SK-N-SH (cell line): ENCODE measurements at regions not wholly inside any gene's neighbourhood (a gene's known extent, or its start where the extent isn't known, plus 50 kb on each side); places are given as distances from the start of the nearest gene placed in this dataset.

Experiments used
- CTCF ChIA-PET: fragments of 300-600, 350-600 bp; formaldehyde crosslinking; extraction: SDS; loops from one replicate; lab custom pipeline; 2021; lab: Yijun Ruan, JAX
- POLR2A ChIA-PET: fragments of 350-600 bp; sonication (Branson Sonifier 250); formaldehyde crosslinking; extraction: SDS; loops from one replicate; lab custom pipeline; 2020; ENCODE audit warnings: antibody characterized with exemption, inconsistent platforms; lab: Yijun Ruan, JAX
- DNase-seq: peaks from one replicate; pipeline ENCODE4 v3.0.0; 2012
- H2AFZ ChIP-seq: fragments of 200-600 bp; sonication (generic); 2 replicates; pipeline ENCODE4 v1.8.1; 2016; ENCODE audit warnings: antibody characterized with exemption, mild to moderate bottlenecking, low read depth
- H3F3A ChIP-seq: fragments of 200-600 bp; sonication (generic); replicated peaks from 2 replicates; pipeline ENCODE3; 2016; ENCODE audit warnings: antibody characterized with exemption, mild to moderate bottlenecking; ENCODE audit not compliant: insufficient read depth
- H3K27ac ChIP-seq, 2 experiments: fragments of 200-500 bp in 1 of 2; fragments of 200-600 bp in 1 of 2; sonication (Bioruptor generic) in 1 of 2; sonication (generic), shearing (Covaris generic) in 1 of 2; 2 replicates each; pipeline versions ENCODE4 v1.5.1 to v1.6.1; 2014 to 2016; ENCODE audit warnings: low read depth in 2 of 2, inconsistent platforms in 1 of 2, low read length in 1 of 2, mild to moderate bottlenecking in 1 of 2, mixed read lengths in 1 of 2
- H3K27me3 ChIP-seq: fragments of 200-600 bp; sonication (generic), shearing (Covaris generic); 2 replicates; pipeline ENCODE4 v1.6.1; 2016; ENCODE audit warnings: mixed run types; ENCODE audit not compliant: insufficient read depth
- H3K36me3 ChIP-seq, 2 experiments: fragments of 200-500 bp in 1 of 2; fragments of 200-600 bp in 1 of 2; sonication (Bioruptor generic) in 1 of 2; sonication (generic) in 1 of 2; replicated peaks in 1 of 2; 2 replicates each; pipeline versions ENCODE3 to v1.5.1; 2014 to 2016; ENCODE audit warnings: low read length in 1 of 2, mild to moderate bottlenecking in 1 of 2; ENCODE audit not compliant: insufficient read depth in 2 of 2, control insufficient read depth in 1 of 2
- H3K4me1 ChIP-seq, 2 experiments: fragments of 200-500 bp in 1 of 2; fragments of 200-600 bp in 1 of 2; sonication (Bioruptor generic) in 1 of 2; sonication (generic), shearing (Covaris generic) in 1 of 2; 2 replicates each; pipeline versions ENCODE4 v1.5.1 to v1.6.1; 2014 to 2016; ENCODE audit warnings: low read depth in 1 of 2, low read length in 1 of 2, mixed run types in 1 of 2; ENCODE audit not compliant: insufficient read depth in 2 of 2, control insufficient read depth in 1 of 2
- H3K4me2 ChIP-seq: fragments of 200-600 bp; sonication (generic), shearing (Covaris generic); 2 replicates; pipeline ENCODE4 v1.6.1; 2017; ENCODE audit warnings: mixed run types
- H3K4me3 ChIP-seq, 2 experiments: fragments of 200-500 bp in 1 of 2; fragments of 200-600 bp in 1 of 2; sonication (Bioruptor generic) in 1 of 2; sonication (generic), shearing (Covaris generic) in 1 of 2; 2 replicates each; pipeline versions ENCODE4 v1.5.1 to v1.8.1; 2014 to 2016; ENCODE audit warnings: low read depth in 2 of 2, inconsistent platforms in 1 of 2, low read length in 1 of 2, mild to moderate bottlenecking in 1 of 2, mixed read lengths in 1 of 2, moderate library complexity in 1 of 2
- H3K79me2 ChIP-seq: fragments of 200-600 bp; sonication (generic); 2 replicates; pipeline ENCODE4 v1.8.1; 2017; ENCODE audit warnings: mild to moderate bottlenecking; ENCODE audit not compliant: insufficient read depth
- H3K9ac ChIP-seq: fragments of 200-600 bp; sonication (generic); 2 replicates; pipeline ENCODE4 v1.6.1; 2017; ENCODE audit warnings: mixed run types
- H3K9me2 ChIP-seq: fragments of 200-600 bp; sonication (generic); 2 replicates; pipeline ENCODE4 v1.6.1; 2017; ENCODE audit warnings: mixed run types
- H3K9me3 ChIP-seq: fragments of 200-600 bp; sonication (generic); 2 replicates; pipeline ENCODE4 v1.6.1; 2017; ENCODE audit warnings: mixed run types, mild to moderate bottlenecking, moderate library complexity
- H4K20me1 ChIP-seq: fragments of 200-600 bp; sonication (generic); 2 replicates; pipeline ENCODE4 v1.6.1; 2017; ENCODE audit warnings: mild to moderate bottlenecking, mixed run types; ENCODE audit not compliant: insufficient read depth
- CHD2 ChIP-seq: fragments of 150-350 bp; IDR thresholded peaks from 2 replicates; pipeline ENCODE4 v1.6.1; 2018; ENCODE audit warnings: low read length; ENCODE audit not compliant: partially characterized antibody
- CTCF ChIP-seq: fragments of 200-600 bp; sonication (generic); IDR thresholded peaks from 2 replicates; pipeline ENCODE4 v1.6.1; 2017; ENCODE audit warnings: antibody characterized with exemption, mild to moderate bottlenecking, moderate library complexity
- ELF1 ChIP-seq: IDR thresholded peaks from 2 replicates; pipeline ENCODE4 v1.4.0; 2012
- EZH2phosphoT487 ChIP-seq: fragments of 200-600 bp; sonication (generic); IDR thresholded peaks from 2 replicates; pipeline ENCODE4 v1.6.1; 2017; ENCODE audit warnings: low read depth, mixed run types, mild to moderate bottlenecking, antibody characterized with exemption, moderate library complexity, borderline replicate concordance
- FOSL2 ChIP-seq: IDR thresholded peaks from 2 replicates; pipeline ENCODE4 v1.4.0; 2012; ENCODE audit warnings: low read depth, mild to moderate bottlenecking, moderate library complexity, borderline replicate concordance
- FOXJ3 ChIP-seq: sonication (generic); formaldehyde crosslinking; IDR thresholded peaks from 2 replicates; pipeline ENCODE4 v1.5.1; 2020; ENCODE audit warnings: mild to moderate bottlenecking, missing genetic modification reagents
- FOXM1 ChIP-seq: IDR thresholded peaks from 2 replicates; pipeline ENCODE4 v1.4.0; 2012; ENCODE audit warnings: low read depth, mild to moderate bottlenecking
- GABPA ChIP-seq: IDR thresholded peaks from 2 replicates; pipeline ENCODE4 v1.4.0; 2012; ENCODE audit warnings: low read depth, mild to moderate bottlenecking
- GATA2 ChIP-seq: sonication (generic); formaldehyde crosslinking; IDR thresholded peaks from 2 replicates; pipeline ENCODE4 v1.5.0; 2020; ENCODE audit warnings: mild to moderate bottlenecking, missing genetic modification reagents
- IRF3 ChIP-seq: fragments of 150-350 bp; IDR thresholded peaks from 2 replicates; pipeline ENCODE4 v1.6.1; 2016; ENCODE audit warnings: mild to moderate bottlenecking, low read depth, low read length
- JUND ChIP-seq: IDR thresholded peaks from 2 replicates; pipeline ENCODE4 v1.4.0; 2012
- NFIC ChIP-seq: IDR thresholded peaks from 2 replicates; pipeline ENCODE4 v1.4.0; 2012; ENCODE audit warnings: borderline replicate concordance
- NRF1 ChIP-seq: IDR thresholded peaks from 2 replicates; pipeline ENCODE4 v1.6.1; 2012; ENCODE audit warnings: low read depth, mild to moderate bottlenecking, low read length
- PBX3 ChIP-seq: IDR thresholded peaks from 2 replicates; pipeline ENCODE4; 2012
- POLR2AphosphoS5 ChIP-seq: IDR thresholded peaks from 2 replicates; pipeline ENCODE4 v1.6.1; 2012; ENCODE audit warnings: low read depth, low read length
- RXRA ChIP-seq: IDR thresholded peaks from 2 replicates; pipeline ENCODE4 v1.4.0; 2012; ENCODE audit warnings: low read depth, mild to moderate bottlenecking, borderline replicate concordance
- SMC3 ChIP-seq: IDR thresholded peaks from 2 replicates; pipeline ENCODE4 v1.6.1; 2012; ENCODE audit warnings: low read depth, low read length, improper control_type of control experiment
- TCF12 ChIP-seq: IDR thresholded peaks from 2 replicates; pipeline ENCODE4 v1.4.0; 2012
- USF1 ChIP-seq: IDR thresholded peaks from 2 replicates; pipeline ENCODE4 v1.4.0; 2012; ENCODE audit warnings: low read depth, borderline replicate concordance
- USF2 ChIP-seq: fragments of 150-350 bp; IDR thresholded peaks from 2 replicates; pipeline ENCODE4 v1.6.1; 2017; ENCODE audit warnings: antibody characterized with exemption, low read length, low read depth, borderline replicate concordance
- YY1 ChIP-seq: IDR thresholded peaks from 2 replicates; pipeline ENCODE4 v1.4.0; 2012; ENCODE audit warnings: low read depth, mild to moderate bottlenecking
- WGBS: methylation state at CpG from one replicate; pipeline ENCODE4 v1.1.6; 2017; ENCODE audit warnings: low lambda C conversion rate; 5-methylcytosine and 5-hydroxymethylcytosine counted together

- TF ChIP-seq YY1 (peak; percentile 76), NRF1 (no peak), RXRA (peak; percentile 57), NFIC (peak; percentile 82), JUND (peak; percentile 90)
- TF ChIP-seq, all 33 proteins: peak for 16
These were observed 111.0 kb downstream of the BEGAIN start (continued) for GRCh38 chr14:100476012-100476822.

GRCh38 chr14:100484531-100485267 is 102.5 kb downstream of the BEGAIN start:
- DNase-seq: no peak
- CTCF ChIA-PET: interaction anchor here (0.8 to 1.9 kb wide), 2 partner anchors 44 to 101 kb away, joined by 3 to 6 read pairs; no protein-coding TSS in a partner anchor
- Histone ChIP-seq H2AFZ (no peak overlapping the region), H4K20me1 (peaks cover 16% of the 10 kb centered on the region), H3K36me3 (peaks cover 0 to 10% of the 10 kb centered on the region in 2 experiments)
- TF ChIP-seq FOSL2 (no peak), CHD2 (no peak), CTCF (no peak), FOXM1 (no peak), NFIC (no peak), NRF1 (no peak), EZH2phosphoT487 (no peak), FOXJ3 (CRISPR knock-in tag) (no peak), USF1 (no peak), IRF3 (no peak), YY1 (no peak), USF2 (no peak), GABPA (no peak), RXRA (no peak), TCF12 (no peak), PBX3 (no peak), POLR2AphosphoS5 (no peak), ELF1 (no peak), SMC3 (no peak), GATA2 (no peak)
- TF ChIP-seq, all 33 proteins: peak for 0
- Histone ChIP-seq H3K4me3 (no peak overlapping the region), H3K4me2 (no peak overlapping the region), H3F3A (peaks cover 20% of the 10 kb centered on the region), H3K4me1 (peaks cover 4 to 52% of the 10 kb centered on the region in 2 experiments; a peak in 2 of 4 replicates), H3K9ac (no peak overlapping the region), H3K9me3 (no peaks in the 10 kb centered on the region), H3K27me3 (no peaks in the 10 kb centered on the region), H3K27ac (peak overlapping the region; percentile 89 to 96; a peak in 3 of 4 replicates), H3K79me2 (no peaks in the 10 kb centered on the region), H3K9me2 (no peaks in the 10 kb centered on the region)
- WGBS: 90% methylated on average over 4 of the region's 4 CpGs
- POLR2A ChIA-PET: no interaction called here
